ENCODE measurements at regions not wholly inside any gene's neighbourhood (a gene's known extent, or its start where the extent isn't known, plus 50 kb on each side); places are given as distances from the start of the nearest gene placed in this dataset.

DNA sequence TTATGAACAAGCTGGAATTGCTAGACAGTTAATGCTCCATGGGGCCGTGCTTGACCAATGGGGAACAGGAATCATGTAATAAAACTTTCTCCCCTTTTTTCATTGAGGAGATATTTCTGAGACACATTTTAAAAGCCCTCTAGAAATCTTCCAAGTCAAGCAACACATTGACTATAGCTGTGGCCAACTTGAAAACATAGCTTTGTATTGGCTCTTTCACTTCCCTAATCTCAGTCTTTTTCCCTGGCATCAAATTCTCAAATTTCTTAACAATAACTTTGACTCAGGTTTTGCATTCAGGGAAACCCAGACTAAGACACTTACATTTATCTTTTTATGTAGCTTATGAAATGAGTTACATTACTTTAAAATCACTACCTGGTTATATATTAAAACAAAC, 947.1 kb upstream of the MBL2 start:
- no peak overlapping the region for H3K27ac ChIP-seq
- TF ChIP-seq CTCF (IDR thresholded peaks at IDR 0.05) (no peak), ZFX (IDR thresholded peaks at IDR 0.05; ENCODE audit: borderline replicate concordance) (no peak)

- TF ChIP-seq ZFX (IDR thresholded peaks at IDR 0.05; ENCODE audit: borderline replicate concordance) (no peak), CTCF (IDR thresholded peaks at IDR 0.05) (no peak)
Measured at GRCh38 chr10:53716156-53716555, 943.6 kb upstream of the MBL2 start.

GRCh38 chr10:53713431-53713830, 940.8 kb upstream of the MBL2 start:
- H3K27ac ChIP-seq = no peak overlapping the region
- TF ChIP-seq ZFX (IDR thresholded peaks at IDR 0.05; ENCODE audit: borderline replicate concordance) = no peak
- no peak for TF ChIP-seq CTCF (IDR thresholded peaks at IDR 0.05)

More at GRCh38 chr10:53716156-53716555, 943.6 kb upstream of the MBL2 start:
- H3K27ac ChIP-seq = no peak overlapping the region

DNA sequence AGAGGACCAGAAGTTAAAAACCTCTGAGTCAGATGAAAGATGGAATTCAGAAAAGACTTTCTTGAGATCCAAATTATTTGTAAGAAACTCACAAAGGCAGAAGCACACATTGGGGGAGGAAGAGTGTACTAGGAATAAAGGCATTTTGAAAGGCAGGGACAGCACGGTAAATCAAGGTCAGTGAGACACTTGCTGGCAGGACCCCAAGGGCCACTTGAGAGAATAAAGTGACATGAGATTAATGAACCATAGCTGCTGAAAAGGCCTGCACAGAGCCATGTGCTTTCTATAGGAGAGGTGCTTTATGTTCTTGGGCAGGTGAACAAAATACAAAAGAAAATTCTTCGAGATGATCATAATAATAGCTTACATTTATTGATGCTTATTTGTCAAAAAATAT, 929.9 kb upstream of the MBL2 start:
- no peak for TF ChIP-seq ZFX (IDR thresholded peaks at IDR 0.05; ENCODE audit: borderline replicate concordance)
- TF ChIP-seq CTCF (IDR thresholded peaks at IDR 0.05) = no peak
- H3K27ac ChIP-seq = no peak overlapping the region

DNA sequence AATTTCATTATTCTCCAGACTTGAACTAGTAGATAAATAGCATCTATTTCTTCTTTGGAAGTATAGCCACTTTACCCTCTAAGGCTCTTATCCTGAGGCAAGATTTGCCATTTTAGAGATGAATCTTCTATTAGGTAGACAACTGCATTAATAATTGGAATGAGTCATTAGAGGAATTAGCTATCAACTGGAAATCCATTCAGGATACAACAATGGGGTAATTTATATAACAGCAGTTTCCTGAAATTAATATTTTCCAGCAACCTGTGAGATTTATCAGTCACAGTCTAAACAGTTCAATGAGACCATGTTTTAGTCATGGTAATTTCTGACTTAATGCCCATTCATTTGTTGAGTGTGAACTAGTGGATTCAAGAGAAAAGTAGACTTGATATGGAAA, 928.6 kb upstream of the MBL2 start:
- TF ChIP-seq CTCF (IDR thresholded peaks at IDR 0.05) (no peak), ZFX (IDR thresholded peaks at IDR 0.05; ENCODE audit: borderline replicate concordance) (no peak)
- H3K27ac ChIP-seq = no peak overlapping the region

- TF ChIP-seq ZFX (IDR thresholded peaks at IDR 0.05; ENCODE audit: borderline replicate concordance) = no peak
- TF ChIP-seq CTCF (IDR thresholded peaks at IDR 0.05) = no peak
- no peak overlapping the region for H3K27ac ChIP-seq
Measured at GRCh38 chr10:53700278-53700677, 927.7 kb upstream of the MBL2 start.

- TF ChIP-seq ZFX (IDR thresholded peaks at IDR 0.05; ENCODE audit: borderline replicate concordance) (no peak), CTCF (IDR thresholded peaks at IDR 0.05) (no peak)
Measured at GRCh38 chr10:53699684-53700083, 927.1 kb upstream of the MBL2 start.

More at GRCh38 chr10:53699684-53700083, 927.1 kb upstream of the MBL2 start:
- H3K27ac ChIP-seq = no peak overlapping the region

Measured in 22Rv1 (cell line).